Spinal cord (tissue), 9 donors: ENCODE measurements at regions not wholly inside any gene's neighbourhood (a gene's known extent, or its start where the extent isn't known, plus 50 kb on each side); places are given as distances from the start of the nearest gene placed in this dataset.
"Not testable (repeated sequence)": the region's sequence is repeated elsewhere in the genome, so short reads cannot be mapped to it uniquely, and the experiment has no call there.

Experiments
- DNase-seq, 6 donors: peaks; one replicate each; pipeline versions ENCODE4 v3.0.0 to v3.0.0-alpha.2; 2013 to 2015; ENCODE audit warnings: low spot score in 6 of 6, low read depth in 4 of 6
- H3K27ac ChIP-seq: one replicate; pipeline ENCODE4 v1.5.1; 2013; ENCODE audit warnings: low read depth, low read length, control low read depth
- H3K27me3 ChIP-seq: one replicate; pipeline ENCODE4 v1.6.1; 2013; ENCODE audit warnings: low read length; ENCODE audit not compliant: control insufficient read depth, insufficient read depth
- H3K36me3 ChIP-seq: one replicate; pipeline ENCODE4 v1.6.1; 2013; ENCODE audit warnings: low read length; ENCODE audit not compliant: control insufficient read depth, insufficient read depth
- H3K4me1 ChIP-seq: one replicate; pipeline ENCODE4 v1.6.1; 2013; ENCODE audit warnings: low read length; ENCODE audit not compliant: control insufficient read depth, insufficient read depth
- H3K4me3 ChIP-seq: one replicate; pipeline ENCODE4 v1.5.1; 2013; ENCODE audit warnings: low read depth, low read length, control low read depth
- H3K9me3 ChIP-seq: one replicate; pipeline ENCODE4 v1.6.1; 2013; ENCODE audit warnings: low read length; ENCODE audit not compliant: control insufficient read depth, insufficient read depth
- WGBS: methylation state at CpG from one replicate; pipeline ENCODE4 v1.1.5; 2013; ENCODE audit warnings: missing lambda C conversion rate; ENCODE audit not compliant: insufficient coverage; 5-methylcytosine and 5-hydroxymethylcytosine counted together
- donor health status: healthy.

DNA sequence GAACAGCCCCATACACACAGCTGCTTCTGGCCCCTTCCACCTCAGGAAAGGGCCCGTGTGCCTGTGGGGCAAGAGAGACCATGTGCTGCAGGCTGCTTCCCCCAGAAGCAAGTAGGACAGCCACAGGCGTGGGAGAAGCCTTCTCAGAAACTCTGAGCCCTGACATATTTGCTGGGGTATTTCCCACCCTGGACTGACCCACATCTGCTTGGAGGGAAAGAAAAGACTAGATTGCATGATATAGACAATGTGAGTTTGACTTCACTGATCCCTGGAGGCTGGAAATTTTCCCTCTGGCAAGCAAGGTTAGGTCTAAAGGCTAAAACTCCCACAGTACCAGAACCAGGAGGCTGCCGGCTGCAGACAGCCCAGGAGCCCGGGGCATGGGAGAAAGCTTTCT lies 213.3 kb upstream of the SSTR4 start:
- no peak overlapping the region for H3K4me3 ChIP-seq
- DNase-seq: no peak
- 74% methylated on average over 4 of the region's 4 CpGs for WGBS
- peaks cover 16% of the 10 kb centered on the region for H3K4me1 ChIP-seq
- H3K36me3 ChIP-seq: no peaks in the 10 kb centered on the region
- no peaks in the 10 kb centered on the region for H3K9me3 ChIP-seq
- no peaks in the 10 kb centered on the region for H3K27me3 ChIP-seq
- no peak overlapping the region for H3K27ac ChIP-seq

DNA sequence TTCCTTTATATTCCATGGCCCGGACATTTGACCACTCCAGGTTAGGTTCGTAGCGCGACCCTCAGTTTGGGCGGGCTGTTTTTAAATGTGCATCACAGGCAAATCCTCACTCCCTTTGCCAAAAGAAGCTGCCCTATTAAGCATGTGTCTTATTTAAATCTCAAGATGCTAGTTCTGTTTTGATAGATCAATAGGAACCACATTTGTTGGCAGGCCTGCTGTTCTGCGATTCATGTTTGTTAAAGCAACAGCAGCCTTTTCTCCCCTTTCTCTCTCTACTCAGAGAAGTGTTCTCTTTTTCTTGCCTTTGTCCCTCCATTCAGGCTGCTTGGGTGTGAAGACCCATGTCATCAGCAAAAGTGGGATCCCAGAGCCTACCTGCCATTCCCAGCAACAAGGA lies 212.0 kb upstream of the SSTR4 start:
- no peak overlapping the region for H3K27ac ChIP-seq
- WGBS: 89% methylated on average over 1 of the region's 6 CpGs
- H3K4me3 ChIP-seq: no peak overlapping the region
- no peaks in the 10 kb centered on the region for H3K9me3 ChIP-seq
- no peaks in the 10 kb centered on the region for H3K36me3 ChIP-seq
- no peaks in the 10 kb centered on the region for H3K27me3 ChIP-seq
- no peak for DNase-seq
- H3K4me1 ChIP-seq: peaks cover 16% of the 10 kb centered on the region

DNA sequence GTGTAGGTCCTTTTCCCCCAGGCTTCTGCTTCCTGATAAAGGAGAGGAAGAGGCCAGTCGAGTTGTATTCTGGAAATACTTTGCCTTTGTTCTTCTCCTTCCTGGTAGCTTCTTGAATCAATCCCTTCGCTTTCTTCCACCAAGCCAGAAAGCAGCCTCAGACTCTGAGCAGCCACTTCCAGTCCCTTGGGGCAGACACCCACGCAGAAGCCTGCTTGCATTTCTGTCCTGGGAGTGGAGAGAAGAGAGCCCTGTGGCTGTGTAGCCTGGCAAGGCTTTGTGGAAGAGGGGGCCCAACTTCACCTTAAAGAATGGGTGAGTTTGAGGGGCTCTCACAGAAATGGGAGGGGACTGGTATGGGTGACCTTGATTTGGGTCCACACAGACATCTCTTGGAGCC lies 211.0 kb upstream of the SSTR4 start:
- no peaks in the 10 kb centered on the region for H3K9me3 ChIP-seq
- no peak overlapping the region for H3K4me3 ChIP-seq
- H3K27me3 ChIP-seq: no peaks in the 10 kb centered on the region
- no peak for DNase-seq
- H3K4me1 ChIP-seq: peaks cover 16% of the 10 kb centered on the region
- H3K36me3 ChIP-seq: no peaks in the 10 kb centered on the region
- WGBS: 83% methylated on average over 2 of the region's 3 CpGs
- H3K27ac ChIP-seq: no peak overlapping the region

DNA sequence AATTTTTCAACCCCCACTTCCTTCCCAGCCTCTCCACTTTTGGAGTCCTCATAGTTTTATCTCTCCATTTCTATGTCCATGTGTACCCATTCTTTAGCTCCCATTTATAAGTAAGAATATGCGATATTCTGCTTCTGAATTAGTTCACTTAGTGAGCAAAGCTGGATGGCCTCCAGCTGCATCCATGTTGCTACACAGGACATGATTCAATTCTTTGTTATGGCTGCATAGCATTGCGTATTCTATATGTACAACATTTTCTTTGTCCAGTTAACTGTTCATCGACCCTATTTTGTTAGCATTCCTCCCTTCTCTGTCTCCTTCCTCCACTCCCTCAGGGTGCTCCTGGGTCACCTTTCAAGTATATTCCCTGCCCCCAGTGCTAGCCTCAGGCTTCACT lies 210.0 kb upstream of the SSTR4 start:
- Histone ChIP-seq H3K27me3 (no peaks in the 10 kb centered on the region), H3K27ac (no peak overlapping the region), H3K36me3 (no peaks in the 10 kb centered on the region), H3K4me1 (peaks cover 16% of the 10 kb centered on the region), H3K9me3 (no peaks in the 10 kb centered on the region), H3K4me3 (no peak overlapping the region)
- no peak for DNase-seq
- WGBS: no CpG with 5 or more reads among the region's 3 CpGs

DNA sequence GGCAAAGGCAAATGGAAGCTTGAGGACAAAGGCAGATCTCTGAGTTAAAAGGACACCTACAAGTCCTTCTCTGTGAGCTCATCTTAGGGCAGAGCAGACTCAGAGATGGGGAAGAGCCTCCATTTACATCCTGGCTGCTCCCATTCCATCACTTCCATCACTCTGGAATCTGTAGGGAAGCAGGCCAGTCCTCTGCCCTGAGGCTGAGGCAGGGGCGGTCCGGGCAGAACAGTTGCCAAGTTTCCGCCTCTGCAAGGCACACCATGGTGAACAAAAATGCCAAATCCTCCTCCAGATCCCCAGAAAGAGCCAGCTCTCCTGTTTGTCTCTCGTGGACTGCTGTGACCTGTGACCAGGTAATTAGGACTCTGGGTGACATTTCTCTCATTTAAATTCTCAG lies 209.6 kb upstream of the SSTR4 start:
- no peak overlapping the region for H3K4me3 ChIP-seq
- no peaks in the 10 kb centered on the region for H3K27me3 ChIP-seq
- DNase-seq: no peak
- 87% methylated on average over 3 of the region's 4 CpGs for WGBS
- H3K27ac ChIP-seq: no peak overlapping the region
- H3K36me3 ChIP-seq: no peaks in the 10 kb centered on the region
- H3K9me3 ChIP-seq: no peaks in the 10 kb centered on the region
- H3K4me1 ChIP-seq: peaks cover 14% of the 10 kb centered on the region

DNA sequence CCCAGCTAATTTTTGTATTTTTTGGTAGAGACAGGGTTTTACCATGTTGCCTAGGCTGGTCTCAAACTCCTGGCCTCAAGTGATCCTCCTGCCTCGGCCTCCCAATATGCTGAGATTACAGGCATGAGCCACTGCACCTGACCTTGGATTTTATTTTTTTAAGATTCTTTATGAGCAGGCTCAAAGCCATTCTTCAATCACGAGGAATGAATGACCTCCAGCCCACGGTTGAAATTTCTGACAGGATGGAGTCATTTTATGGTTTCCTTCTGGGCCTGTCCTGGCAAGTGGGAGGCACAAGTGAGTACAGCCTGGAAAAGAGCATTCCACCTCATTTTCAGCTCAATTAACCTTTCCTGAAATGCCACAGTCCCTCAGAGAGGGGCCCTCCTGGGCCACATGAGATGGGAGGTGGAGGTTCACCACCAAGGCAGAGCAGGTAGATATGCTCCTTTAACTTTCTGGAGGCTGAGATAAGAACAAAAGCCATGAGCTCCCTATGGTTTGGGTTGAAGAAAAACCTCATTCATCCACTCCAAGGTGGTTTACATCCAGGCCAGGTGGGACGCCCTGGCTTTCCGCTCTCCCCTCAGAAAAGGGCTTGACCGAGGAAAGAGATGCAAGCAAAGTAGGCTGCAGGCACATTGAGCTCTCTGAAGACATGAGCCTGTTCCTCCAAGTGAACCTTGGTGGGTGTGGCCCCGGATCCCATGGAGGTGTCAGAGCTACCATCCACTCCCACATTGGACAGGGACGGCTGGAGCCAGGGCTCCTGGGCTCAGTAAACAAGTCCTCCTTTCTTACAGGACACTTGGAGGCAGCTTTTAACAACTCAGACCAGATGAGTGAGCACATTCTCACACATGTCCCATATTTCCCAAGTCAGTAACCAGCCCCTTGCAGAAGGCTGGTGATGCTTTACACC lies 208.5 kb upstream of the SSTR4 start:
- no peak overlapping the region for H3K27ac ChIP-seq
- DNase-seq: no peak
- H3K4me3 ChIP-seq: no peak overlapping the region
- no peaks in the 10 kb centered on the region for H3K36me3 ChIP-seq
- no peaks in the 10 kb centered on the region for H3K27me3 ChIP-seq
- peaks cover 9% of the 10 kb centered on the region for H3K4me1 ChIP-seq
- WGBS: 92% methylated on average over 8 of the region's 8 CpGs
- H3K9me3 ChIP-seq: no peaks in the 10 kb centered on the region

DNA sequence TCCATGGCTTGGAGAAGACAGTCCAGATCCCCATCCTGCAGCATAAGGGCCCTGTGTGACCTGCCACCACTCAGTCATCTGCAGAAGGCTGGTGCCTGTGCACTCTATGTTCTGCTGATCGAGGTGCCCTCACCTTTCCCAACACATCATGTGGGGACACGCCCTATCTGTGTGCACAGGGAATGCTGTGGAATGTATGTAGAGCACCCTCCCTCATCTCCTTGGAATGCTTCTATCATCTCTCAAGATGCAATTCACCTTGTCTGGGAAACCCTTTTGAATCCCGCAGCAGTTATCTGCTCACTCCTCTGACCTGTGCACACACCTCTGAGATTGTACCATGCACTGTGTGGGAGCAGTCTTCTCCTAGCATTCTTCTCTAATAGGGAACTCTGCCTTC lies 207.2 kb upstream of the SSTR4 start:
- no peaks in the 10 kb centered on the region for H3K9me3 ChIP-seq
- H3K36me3 ChIP-seq: no peaks in the 10 kb centered on the region
- peaks cover 4% of the 10 kb centered on the region for H3K4me1 ChIP-seq
- 100% methylated on average over 1 of the region's 3 CpGs for WGBS
- DNase-seq: no peak
- H3K4me3 ChIP-seq: no peak overlapping the region
- no peaks in the 10 kb centered on the region for H3K27me3 ChIP-seq
- H3K27ac ChIP-seq: no peak overlapping the region

DNA sequence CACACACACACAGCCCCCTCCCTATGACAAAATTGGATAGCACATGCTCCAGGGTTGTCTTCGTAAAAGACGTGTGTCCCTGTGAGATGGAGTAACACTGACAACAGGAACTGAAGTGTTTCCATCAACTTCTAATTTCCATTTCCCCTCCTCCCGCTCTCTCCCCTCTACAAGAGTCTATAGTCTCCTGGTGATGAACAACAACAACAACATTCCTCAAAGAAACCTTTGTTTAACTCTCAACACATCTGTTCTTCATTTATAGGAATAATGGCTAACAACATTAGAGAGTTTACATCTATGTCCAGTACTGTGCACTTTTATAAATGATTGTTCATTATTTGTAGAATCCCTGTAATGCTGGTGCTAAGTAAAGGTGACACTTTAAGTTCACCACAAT lies 205.8 kb upstream of the SSTR4 start:
- H3K4me3 ChIP-seq: no peak overlapping the region
- no peaks in the 10 kb centered on the region for H3K36me3 ChIP-seq
- no peak overlapping the region for H3K27ac ChIP-seq
- H3K27me3 ChIP-seq: no peaks in the 10 kb centered on the region
- no peaks in the 10 kb centered on the region for H3K9me3 ChIP-seq
- H3K4me1 ChIP-seq: peaks cover 4% of the 10 kb centered on the region
- WGBS: no CpG with 5 or more reads among the region's 3 CpGs
- no peak for DNase-seq

DNA sequence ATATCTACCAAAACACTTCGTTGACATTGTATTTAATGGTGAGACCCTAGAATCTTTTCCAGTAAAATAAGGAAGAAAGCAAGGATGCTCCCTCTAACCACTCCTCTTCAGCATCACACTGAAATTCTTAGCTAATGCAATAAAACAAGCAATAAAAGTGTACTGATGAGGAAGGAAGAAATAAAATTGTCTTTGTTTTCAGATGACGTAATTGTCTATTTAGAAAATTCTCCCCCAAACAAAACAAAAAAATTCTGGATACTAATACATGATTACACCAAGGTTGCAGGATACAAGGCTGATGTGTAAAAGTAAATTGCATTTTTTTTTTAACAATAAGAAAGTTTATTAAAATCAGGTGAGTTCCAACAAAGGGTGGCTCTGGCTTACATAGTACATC lies 205.0 kb upstream of the SSTR4 start:
- Histone ChIP-seq H3K27ac (no peak overlapping the region), H3K4me3 (no peak overlapping the region), H3K9me3 (no peaks in the 10 kb centered on the region), H3K36me3 (no peaks in the 10 kb centered on the region), H3K4me1 (peaks cover 4% of the 10 kb centered on the region), H3K27me3 (no peaks in the 10 kb centered on the region)
- WGBS: no CpG with 5 or more reads among the region's 2 CpGs
- DNase-seq: no peak

DNA sequence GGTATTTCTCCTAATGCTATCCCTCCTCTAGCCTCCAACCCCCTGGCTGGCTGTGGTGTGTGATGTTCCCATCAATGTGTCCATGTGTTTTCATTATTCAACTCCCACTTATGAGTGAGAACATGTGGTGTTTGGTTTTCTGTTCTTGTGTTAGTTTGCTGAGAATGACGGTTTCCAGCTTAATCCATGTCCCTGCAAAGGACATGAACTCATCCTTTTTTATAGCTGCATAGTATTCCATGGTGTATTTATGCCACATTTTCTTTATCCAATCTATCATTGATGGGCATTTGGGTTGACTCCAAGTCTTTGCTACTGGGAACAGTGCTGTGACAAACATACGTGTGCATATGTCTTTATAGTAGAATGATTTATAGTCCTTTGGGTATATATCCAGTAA lies 204.4 kb upstream of the SSTR4 start:
- H3K9me3 ChIP-seq, H3K4me3 ChIP-seq, H3K27ac ChIP-seq, H3K4me1 ChIP-seq, H3K36me3 ChIP-seq, DNase-seq, H3K27me3 ChIP-seq: not testable (repeated sequence)
- no CpG with 5 or more reads among the region's 2 CpGs for WGBS
